Thyroid gland (tissue), 4 donors: ENCODE measurements at regions not wholly inside any gene's neighbourhood (a gene's known extent, or its start where the extent isn't known, plus 50 kb on each side); places are given as distances from the start of the nearest gene placed in this dataset.

ENCODE experiments used
- CTCF ChIP-seq, 6 experiments: fragments of 200-600 bp in 3 of 6; fragments of 450-650 bp in 3 of 6; sonication (generic) in 3 of 6; IDR thresholded peaks; one replicate each; pipeline ENCODE4 v1.5.1; 2016 to 2019; ENCODE audit warnings: antibody characterized with exemption in 6 of 6, mild to moderate bottlenecking in 2 of 6, inconsistent platforms in 1 of 6, moderate library complexity in 1 of 6
- POLR2A ChIP-seq, 2 donors: fragments of 450-650 bp; IDR thresholded peaks; one replicate each; pipeline ENCODE4 v1.6.1; 2017; ENCODE audit warnings: antibody characterized with exemption in 2 of 2, mild to moderate bottlenecking in 2 of 2, moderate library complexity in 1 of 2

DNA sequence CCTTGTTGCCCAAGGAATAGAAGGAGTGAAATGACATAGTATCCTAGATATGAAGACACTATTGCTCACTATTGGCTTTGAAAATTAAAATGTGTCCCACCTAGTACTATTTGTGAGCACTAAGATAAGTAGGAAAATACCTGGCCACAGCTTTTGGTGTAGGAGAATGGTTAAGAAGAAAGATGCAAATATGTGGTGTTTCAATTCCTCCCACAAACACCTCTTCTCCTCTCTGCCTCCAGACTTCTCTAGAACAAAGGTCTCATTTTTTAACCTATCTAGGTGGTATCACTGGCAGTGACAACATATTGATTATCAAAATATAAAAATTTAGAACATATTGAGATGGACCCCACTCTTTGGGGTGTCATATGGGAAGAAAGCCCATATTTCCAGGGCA is 929.9 kb upstream of the FANCL start:
- no peak for TF ChIP-seq CTCF (IDR thresholded peaks at IDR 0.05)
- TF ChIP-seq POLR2A (IDR thresholded peaks at IDR 0.05) = no peak
